GM12891 (cell line): ENCODE measurements at regions not wholly inside any gene's neighbourhood (a gene's known extent, or its start where the extent isn't known, plus 50 kb on each side); places are given as distances from the start of the nearest gene placed in this dataset.

Experiments used
- PAX5 ChIP-seq: IDR thresholded peaks from 2 replicates; pipeline ENCODE4 v1.6.1; 2011; ENCODE audit warnings: low read length, moderate library complexity, mild to moderate bottlenecking; ENCODE audit not compliant: insufficient read depth, severe bottlenecking
- POLR2A ChIP-seq: IDR thresholded peaks from 2 replicates; pipeline ENCODE4 v1.6.1; 2011; ENCODE audit warnings: low read depth, low read length, control low read depth
- SPI1 ChIP-seq: IDR thresholded peaks from 2 replicates; pipeline ENCODE4 v1.6.1; 2011; ENCODE audit warnings: low read depth, low read length, control low read depth

- TF ChIP-seq POLR2A (no peak), SPI1 (no peak), PAX5 (no peak)
Measured at GRCh38 chr13:82772816-82773215, 1109.5 kb downstream of the SLITRK1 start.
